ENCODE measurements at regions not wholly inside any gene's neighbourhood (a gene's known extent, or its start where the extent isn't known, plus 50 kb on each side); places are given as distances from the start of the nearest gene placed in this dataset.

- TF ChIP-seq POLR2A (IDR thresholded peaks at IDR 0.05) (no peak), CTCF (IDR thresholded peaks at IDR 0.05 in 4 of 5, conservative IDR thresholded peaks at IDR 0.05 in 1 of 5) (no peak)
- Histone ChIP-seq H3K36me3 (no peaks in the 10 kb centered on the region), H3K27me3 (no peaks in the 10 kb centered on the region), H3K9me3 (no peaks in the 10 kb centered on the region), H3K4me1 (no peaks in the 10 kb centered on the region), H3K27ac (no peak overlapping the region), H3K4me3 (no peak overlapping the region)
- in situ Hi-C loops (cut with MboI; ENCODE audit: low sequenced_read_pairs in 4 of 4): no loop called here
- intact Hi-C loops (cut with DNase I; ENCODE audit: low total_unique reads): no loop called here
- no peak for DNase-seq
- no peak for ATAC-seq
These were observed 184.0 kb downstream of the PCDH7 start for GRCh38 chr4:30904215-30904555.

GRCh38 chr4:30904588-30904987, 184.4 kb downstream of the PCDH7 start:
- Histone ChIP-seq H3K4me3 (no peak overlapping the region), H3K36me3 (no peaks in the 10 kb centered on the region), H3K4me1 (no peaks in the 10 kb centered on the region), H3K27ac (no peak overlapping the region), H3K27me3 (no peaks in the 10 kb centered on the region), H3K9me3 (no peaks in the 10 kb centered on the region)
- intact Hi-C loops (cut with DNase I; ENCODE audit: low total_unique reads) (no loop called here), in situ Hi-C loops (cut with MboI; ENCODE audit: low sequenced_read_pairs in 4 of 4) (no loop called here)
- DNase-seq: no peak
- TF ChIP-seq CTCF (IDR thresholded peaks at IDR 0.05 in 4 of 5, conservative IDR thresholded peaks at IDR 0.05 in 1 of 5): no peak
- no peak for TF ChIP-seq POLR2A (IDR thresholded peaks at IDR 0.05)
- ATAC-seq: no peak

- H3K4me1 ChIP-seq: no peaks in the 10 kb centered on the region
- H3K27me3 ChIP-seq: no peaks in the 10 kb centered on the region
- no peak overlapping the region for H3K27ac ChIP-seq
- no peak overlapping the region for H3K4me3 ChIP-seq
- no peaks in the 10 kb centered on the region for H3K9me3 ChIP-seq
- ATAC-seq (no peak), DNase-seq (no peak)
- intact Hi-C loops (cut with DNase I; ENCODE audit: low total_unique reads): no loop called here
- no peaks in the 10 kb centered on the region for H3K36me3 ChIP-seq
- no peak for TF ChIP-seq CTCF (IDR thresholded peaks at IDR 0.05 in 4 of 5, conservative IDR thresholded peaks at IDR 0.05 in 1 of 5)
- TF ChIP-seq POLR2A (IDR thresholded peaks at IDR 0.05): no peak
- in situ Hi-C loops (cut with MboI; ENCODE audit: low sequenced_read_pairs in 4 of 4): no loop called here
These were observed 192.0 kb downstream of the PCDH7 start for GRCh38 chr4:30912098-30912714.

GRCh38 chr4:30916337-30917274, 196.4 kb downstream of the PCDH7 start:
- ATAC-seq: no peak

More at GRCh38 chr4:30916337-30917274, 196.4 kb downstream of the PCDH7 start:
- no peaks in the 10 kb centered on the region for H3K36me3 ChIP-seq
- intact Hi-C loops (cut with DNase I; ENCODE audit: low total_unique reads) (no loop called here), in situ Hi-C loops (cut with MboI; ENCODE audit: low sequenced_read_pairs in 4 of 4) (no loop called here)
- H3K4me1 ChIP-seq: no peaks in the 10 kb centered on the region
- TF ChIP-seq POLR2A (IDR thresholded peaks at IDR 0.05) (no peak), CTCF (IDR thresholded peaks at IDR 0.05 in 4 of 5, conservative IDR thresholded peaks at IDR 0.05 in 1 of 5) (no peak)
- H3K27ac ChIP-seq: no peak overlapping the region
- H3K27me3 ChIP-seq: no peaks in the 10 kb centered on the region
- no peak overlapping the region for H3K4me3 ChIP-seq
- no peaks in the 10 kb centered on the region for H3K9me3 ChIP-seq
- DNase-seq: no peak
